Fibroblast of mammary gland (primary cell): ENCODE measurements at regions not wholly inside any gene's neighbourhood (a gene's known extent, or its start where the extent isn't known, plus 50 kb on each side); places are given as distances from the start of the nearest gene placed in this dataset.

ENCODE experiments used
- DNase-seq: peaks from one replicate; pipeline ENCODE4 v3.0.0-alpha.2; 2010; ENCODE audit warnings: low read depth
- H3K4me3 ChIP-seq: 2 replicates; pipeline ENCODE4 v1.5.1; 2011; ENCODE audit warnings: low read depth, mild to moderate bottlenecking, low read length, moderate library complexity; ENCODE audit not compliant: control insufficient read depth
- TF ChIP-seq, protein P1 (sequence below): conservative IDR thresholded peaks from 2 replicates; pipeline ENCODE4 v1.5.1; 2011; ENCODE audit warnings: low read depth, low read length, inconsistent platforms; ENCODE audit not compliant: control insufficient read depth, insufficient read depth

DNA sequence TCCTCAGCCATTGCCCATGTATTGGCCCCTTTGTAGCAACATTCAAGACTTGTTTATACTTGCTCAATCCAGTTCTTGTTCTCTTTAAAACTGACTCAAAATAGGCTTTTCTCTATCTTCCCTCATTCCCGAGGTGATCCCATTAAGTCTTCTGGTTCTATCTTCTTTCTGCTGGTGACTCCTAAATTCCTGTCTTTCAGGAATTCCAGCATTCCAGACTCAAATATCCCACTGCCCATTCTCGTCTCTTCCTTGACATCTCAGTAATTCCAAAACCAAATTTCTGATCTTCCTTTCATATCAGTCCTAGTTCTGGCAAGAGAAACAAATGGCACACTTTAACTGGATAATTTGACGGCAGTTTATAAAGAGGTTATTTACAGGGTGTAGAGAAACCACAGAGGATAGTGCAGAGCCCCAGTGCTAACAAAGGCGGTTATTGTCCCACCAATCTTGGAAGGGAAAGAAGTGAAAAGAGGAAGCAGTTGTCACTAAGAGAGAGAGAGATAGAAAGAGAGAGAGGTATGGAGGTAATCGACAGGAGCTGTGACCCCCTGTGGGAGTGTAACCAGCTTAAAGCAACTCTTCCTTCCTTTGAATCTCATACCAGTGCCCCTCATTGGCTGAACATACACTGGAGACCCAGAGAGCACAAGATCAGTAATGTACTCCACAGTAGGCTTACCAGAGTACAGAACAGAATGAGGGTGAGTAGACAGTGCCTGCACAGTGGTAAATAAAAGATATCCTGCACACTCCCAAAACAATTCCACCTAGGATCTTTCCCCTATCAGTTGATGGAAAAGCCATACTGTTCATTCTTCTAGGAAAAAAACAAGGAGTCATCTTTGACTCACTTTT lies 177.6 kb upstream of the LMNTD1 start:
- no peak overlapping the region for H3K4me3 ChIP-seq
- TF ChIP-seq, protein P1, sequence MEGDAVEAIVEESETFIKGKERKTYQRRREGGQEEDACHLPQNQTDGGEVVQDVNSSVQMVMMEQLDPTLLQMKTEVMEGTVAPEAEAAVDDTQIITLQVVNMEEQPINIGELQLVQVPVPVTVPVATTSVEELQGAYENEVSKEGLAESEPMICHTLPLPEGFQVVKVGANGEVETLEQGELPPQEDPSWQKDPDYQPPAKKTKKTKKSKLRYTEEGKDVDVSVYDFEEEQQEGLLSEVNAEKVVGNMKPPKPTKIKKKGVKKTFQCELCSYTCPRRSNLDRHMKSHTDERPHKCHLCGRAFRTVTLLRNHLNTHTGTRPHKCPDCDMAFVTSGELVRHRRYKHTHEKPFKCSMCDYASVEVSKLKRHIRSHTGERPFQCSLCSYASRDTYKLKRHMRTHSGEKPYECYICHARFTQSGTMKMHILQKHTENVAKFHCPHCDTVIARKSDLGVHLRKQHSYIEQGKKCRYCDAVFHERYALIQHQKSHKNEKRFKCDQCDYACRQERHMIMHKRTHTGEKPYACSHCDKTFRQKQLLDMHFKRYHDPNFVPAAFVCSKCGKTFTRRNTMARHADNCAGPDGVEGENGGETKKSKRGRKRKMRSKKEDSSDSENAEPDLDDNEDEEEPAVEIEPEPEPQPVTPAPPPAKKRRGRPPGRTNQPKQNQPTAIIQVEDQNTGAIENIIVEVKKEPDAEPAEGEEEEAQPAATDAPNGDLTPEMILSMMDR, result no peak
- DNase-seq, result no peak

DNA sequence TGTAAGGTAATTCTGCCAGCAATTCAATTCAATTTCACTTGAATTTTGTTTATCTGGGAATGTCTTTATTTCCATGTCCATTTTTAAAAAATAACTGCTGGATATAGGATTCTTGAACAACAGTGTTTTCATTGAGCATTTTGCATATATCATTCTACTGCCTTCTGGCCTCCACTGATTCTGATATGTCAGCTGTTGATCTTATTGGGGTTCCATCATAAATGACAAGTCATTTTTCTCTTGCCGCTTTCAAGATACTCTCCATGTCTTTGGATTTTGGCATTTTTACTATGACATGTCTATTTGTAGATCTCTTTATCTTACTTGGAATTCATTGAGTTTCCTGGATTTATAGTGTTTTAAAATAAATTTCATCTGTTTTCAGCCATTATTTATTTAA lies 180.5 kb upstream of the LMNTD1 start:
- no peak overlapping the region for H3K4me3 ChIP-seq
- DNase-seq, result no peak
- TF ChIP-seq, protein P1, result no peak

DNA sequence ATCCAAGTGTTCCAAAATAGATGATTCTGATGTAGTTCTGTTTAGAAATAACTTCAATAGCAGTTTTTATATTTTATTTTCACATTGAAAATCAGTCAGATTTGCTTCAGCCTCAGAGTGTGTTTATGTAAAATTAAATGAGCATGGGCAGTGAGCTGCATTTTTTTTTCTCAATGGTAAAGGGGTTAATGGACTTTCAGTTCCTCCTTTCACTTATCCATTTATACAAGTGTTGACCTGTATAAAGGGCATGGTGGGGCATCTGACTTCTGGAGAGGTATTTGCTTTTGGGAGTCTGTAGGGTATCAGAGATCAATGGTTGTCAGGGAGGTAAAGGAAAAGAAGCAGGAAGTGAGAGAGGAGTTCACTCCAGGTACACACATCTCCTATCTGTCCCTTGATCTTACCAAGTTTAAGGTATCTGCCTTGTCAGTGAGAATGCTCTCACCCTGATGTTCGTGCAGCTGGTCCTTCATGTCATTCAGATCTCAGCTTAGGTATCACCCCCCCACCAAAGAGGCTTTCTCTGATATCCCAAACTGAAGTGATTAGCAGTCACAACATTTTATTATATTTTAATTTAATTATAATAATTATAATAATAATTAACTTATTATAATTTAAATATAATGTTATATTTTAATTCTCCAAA lies 181.6 kb upstream of the LMNTD1 start:
- TF ChIP-seq, protein P1, result no peak
- H3K4me3 ChIP-seq, result no peak overlapping the region
- no peak for DNase-seq

DNA sequence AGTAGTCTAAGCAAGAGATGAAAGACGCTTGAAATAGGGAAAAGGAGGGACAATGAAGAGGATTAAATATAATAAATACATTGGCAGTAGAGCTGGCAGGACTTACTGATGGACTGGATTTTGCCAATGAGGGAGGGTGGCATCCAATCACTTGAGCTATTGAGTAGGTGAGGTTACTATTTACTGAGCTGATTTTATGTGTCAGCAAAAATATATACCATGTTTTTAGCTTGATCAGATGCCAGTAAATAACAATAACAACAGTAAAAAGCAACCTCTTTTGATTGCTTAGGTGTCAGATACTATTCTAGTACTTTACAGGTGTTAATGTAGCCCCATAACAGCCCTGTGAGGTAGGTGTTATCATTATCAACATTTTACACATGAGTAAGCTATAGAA lies 187.5 kb upstream of the LMNTD1 start:
- TF ChIP-seq, protein P1, result no peak
- no peak for DNase-seq
- H3K4me3 ChIP-seq, result no peak overlapping the region

DNA sequence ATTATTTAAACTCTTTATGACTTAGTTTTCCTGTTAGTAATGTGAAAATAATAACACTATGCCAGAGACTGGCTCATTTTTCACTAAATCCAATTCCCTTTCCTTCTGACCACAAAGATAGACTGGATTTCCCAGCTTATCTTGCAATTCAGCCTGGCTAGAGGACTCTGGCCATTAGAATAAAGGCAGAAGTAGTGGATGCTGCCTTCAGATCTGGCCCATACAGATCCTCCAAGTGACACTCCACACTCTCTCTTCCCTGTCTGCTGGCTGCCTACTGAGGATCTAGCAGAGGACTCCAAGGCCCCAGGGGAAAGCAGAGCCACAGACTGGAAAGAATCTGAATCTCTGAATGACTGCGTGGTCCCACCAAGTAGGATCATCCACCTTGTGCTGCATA lies 188.8 kb upstream of the LMNTD1 start:
- TF ChIP-seq, protein P1, result no peak
- DNase-seq, result no peak
- H3K4me3 ChIP-seq, result no peak overlapping the region

DNA sequence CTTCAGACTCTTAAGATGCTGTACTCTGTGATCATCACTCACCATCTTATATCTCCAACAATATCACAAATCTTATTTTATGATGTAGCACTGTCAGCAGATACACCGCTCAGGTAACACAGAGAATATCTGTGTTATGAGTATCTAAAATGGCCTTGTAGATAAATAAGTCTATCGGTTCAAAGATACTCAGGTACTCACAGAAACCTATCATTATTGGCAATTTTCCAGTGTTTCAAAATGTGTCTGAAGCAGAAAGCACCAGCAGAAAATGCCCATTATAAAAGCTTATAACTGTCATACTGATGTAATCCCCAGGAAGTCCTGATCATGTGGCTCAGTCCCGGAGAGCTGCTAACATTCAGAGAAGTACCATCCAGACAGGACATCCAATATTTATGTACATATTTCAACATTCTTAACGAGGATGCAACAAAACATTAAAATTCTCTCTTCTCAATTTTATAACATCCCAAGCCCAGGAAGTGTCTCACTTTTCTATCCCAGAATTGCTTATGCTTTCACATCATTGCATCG lies 190.7 kb upstream of the LMNTD1 start:
- no peak for DNase-seq
- H3K4me3 ChIP-seq, result no peak overlapping the region
- TF ChIP-seq, protein P1, result no peak
